Lower leg skin (tissue), 3 donors: ENCODE measurements at regions not wholly inside any gene's neighbourhood (a gene's known extent, or its start where the extent isn't known, plus 50 kb on each side); places are given as distances from the start of the nearest gene placed in this dataset.

Experiments used
- CTCF ChIP-seq, 3 donors: fragments of 450-650 bp; IDR thresholded peaks; one replicate each; pipeline ENCODE4 v1.5.1; 2016; ENCODE audit warnings: antibody characterized with exemption in 3 of 3, mild to moderate bottlenecking in 3 of 3, moderate library complexity in 2 of 3
- POLR2A ChIP-seq, 2 donors: fragments of 450-650 bp; IDR thresholded peaks; one replicate each; pipeline ENCODE4 v1.6.1; 2016 to 2017; ENCODE audit warnings: antibody characterized with exemption in 2 of 2, mild to moderate bottlenecking in 1 of 2, moderate library complexity in 1 of 2

GRCh38 chr13:44026194-44026593 is 146.5 kb downstream of the LACC1 start:
- TF ChIP-seq CTCF (IDR thresholded peaks at IDR 0.05) (no peak), POLR2A (IDR thresholded peaks at IDR 0.05) (no peak)
